ENCODE measurements at regions not wholly inside any gene's neighbourhood (a gene's known extent, or its start where the extent isn't known, plus 50 kb on each side); places are given as distances from the start of the nearest gene placed in this dataset.

- WGBS, 2 donors: 22 to 40% methylated on average over 15 of the region's 15 CpGs
- DNase-seq (peak; percentile 59 to 70 (median 63)), ATAC-seq (ENCODE audit: insufficient read depth, low FRiP score) (no peak)
- TF ChIP-seq, protein P1, sequence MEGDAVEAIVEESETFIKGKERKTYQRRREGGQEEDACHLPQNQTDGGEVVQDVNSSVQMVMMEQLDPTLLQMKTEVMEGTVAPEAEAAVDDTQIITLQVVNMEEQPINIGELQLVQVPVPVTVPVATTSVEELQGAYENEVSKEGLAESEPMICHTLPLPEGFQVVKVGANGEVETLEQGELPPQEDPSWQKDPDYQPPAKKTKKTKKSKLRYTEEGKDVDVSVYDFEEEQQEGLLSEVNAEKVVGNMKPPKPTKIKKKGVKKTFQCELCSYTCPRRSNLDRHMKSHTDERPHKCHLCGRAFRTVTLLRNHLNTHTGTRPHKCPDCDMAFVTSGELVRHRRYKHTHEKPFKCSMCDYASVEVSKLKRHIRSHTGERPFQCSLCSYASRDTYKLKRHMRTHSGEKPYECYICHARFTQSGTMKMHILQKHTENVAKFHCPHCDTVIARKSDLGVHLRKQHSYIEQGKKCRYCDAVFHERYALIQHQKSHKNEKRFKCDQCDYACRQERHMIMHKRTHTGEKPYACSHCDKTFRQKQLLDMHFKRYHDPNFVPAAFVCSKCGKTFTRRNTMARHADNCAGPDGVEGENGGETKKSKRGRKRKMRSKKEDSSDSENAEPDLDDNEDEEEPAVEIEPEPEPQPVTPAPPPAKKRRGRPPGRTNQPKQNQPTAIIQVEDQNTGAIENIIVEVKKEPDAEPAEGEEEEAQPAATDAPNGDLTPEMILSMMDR (IDR thresholded peaks at IDR 0.05; ENCODE audit: control extremely low read depth, extremely low read depth): no peak
- H3K9me3 ChIP-seq (ENCODE audit: control insufficient read depth in 4 of 4, insufficient read depth in 3 of 4, low read length in 3 of 4): no peaks in the 10 kb centered on the region
- no peak overlapping the region for H3K27ac ChIP-seq (ENCODE audit: low read depth in 1 of 2, low read length in 1 of 2)
- peaks cover 0 to 44% (median 5%) of the 10 kb centered on the region in 5 donors for H3K4me1 ChIP-seq (ENCODE audit: control insufficient read depth in 5 of 5, insufficient read depth in 5 of 5, low read length in 5 of 5)
- no peak overlapping the region for H3K9ac ChIP-seq (ENCODE audit: insufficient read depth in 1 of 2, low read length in 2 of 2)
- no peak overlapping the region for H3K4me3 ChIP-seq
- H3K27me3 ChIP-seq (ENCODE audit: control insufficient read depth in 3 of 3, insufficient read depth in 3 of 3, low read length in 2 of 3): no peaks in the 10 kb centered on the region
- H3K36me3 ChIP-seq (ENCODE audit: control insufficient read depth in 4 of 4, insufficient read depth in 4 of 4, low read length in 4 of 4): no peaks in the 10 kb centered on the region
These were observed 328.3 kb upstream of the DIO3 start for GRCh38 chr14:101233021-101233366.

GRCh38 chr14:101233391-101233790 is 327.9 kb upstream of the DIO3 start:
- Histone ChIP-seq H3K4me3 (no peak overlapping the region), H3K27ac (ENCODE audit: low read depth in 1 of 2, low read length in 1 of 2) (no peak overlapping the region), H3K36me3 (ENCODE audit: control insufficient read depth in 4 of 4, insufficient read depth in 4 of 4, low read length in 4 of 4) (no peaks in the 10 kb centered on the region), H3K27me3 (ENCODE audit: control insufficient read depth in 3 of 3, insufficient read depth in 3 of 3, low read length in 2 of 3) (no peaks in the 10 kb centered on the region), H3K9ac (ENCODE audit: insufficient read depth in 1 of 2, low read length in 2 of 2) (no peak overlapping the region), H3K4me1 (ENCODE audit: control insufficient read depth in 5 of 5, insufficient read depth in 5 of 5, low read length in 5 of 5) (peaks cover 0 to 40% (median 5%) of the 10 kb centered on the region in 5 donors), H3K9me3 (ENCODE audit: control insufficient read depth in 4 of 4, insufficient read depth in 3 of 4, low read length in 3 of 4) (no peaks in the 10 kb centered on the region)
- 71% methylated on average over 12 of the region's 12 CpGs for WGBS, 2 donors
- no peak for ATAC-seq (ENCODE audit: insufficient read depth, low FRiP score)
- TF ChIP-seq, protein P1 (IDR thresholded peaks at IDR 0.05; ENCODE audit: control extremely low read depth, extremely low read depth): no peak
- no peak for DNase-seq

DNA sequence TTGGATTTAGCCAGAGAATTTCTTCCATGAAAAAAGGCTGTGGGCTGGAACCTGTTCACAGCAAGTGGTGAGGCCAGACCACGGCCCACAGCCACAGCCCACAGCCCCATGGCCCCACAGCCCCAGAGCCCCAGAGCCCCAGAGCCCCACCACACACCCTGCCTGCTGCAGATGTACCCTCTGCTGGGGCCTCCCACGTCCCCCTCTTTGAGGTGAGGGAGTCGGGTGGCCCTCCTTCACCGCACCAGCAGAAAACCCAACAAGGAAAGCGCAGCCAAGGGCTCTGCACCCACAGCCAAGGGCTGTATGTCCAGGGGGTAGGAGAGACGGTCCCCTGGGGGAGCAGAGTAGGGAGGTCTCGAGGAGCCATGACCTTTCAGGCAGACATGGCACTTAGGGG is 327.5 kb upstream of the DIO3 start:
- ATAC-seq (ENCODE audit: insufficient read depth, low FRiP score): no peak
- H3K27me3 ChIP-seq (ENCODE audit: control insufficient read depth in 3 of 3, insufficient read depth in 3 of 3, low read length in 2 of 3): no peaks in the 10 kb centered on the region
- WGBS, 2 donors: 61 to 71% methylated on average over 7 of the region's 7 CpGs
- no peak overlapping the region for H3K27ac ChIP-seq (ENCODE audit: low read depth in 1 of 2, low read length in 1 of 2)
- H3K4me1 ChIP-seq (ENCODE audit: control insufficient read depth in 5 of 5, insufficient read depth in 5 of 5, low read length in 5 of 5): peaks cover 0 to 36% (median 5%) of the 10 kb centered on the region in 5 donors
- no peaks in the 10 kb centered on the region for H3K9me3 ChIP-seq (ENCODE audit: control insufficient read depth in 4 of 4, insufficient read depth in 3 of 4, low read length in 3 of 4)
- TF ChIP-seq, protein P1 (IDR thresholded peaks at IDR 0.05; ENCODE audit: control extremely low read depth, extremely low read depth): no peak
- H3K36me3 ChIP-seq (ENCODE audit: control insufficient read depth in 4 of 4, insufficient read depth in 4 of 4, low read length in 4 of 4): no peaks in the 10 kb centered on the region
- peak in 1 of 3 donors; percentile 11 for DNase-seq
- no peak overlapping the region for H3K9ac ChIP-seq (ENCODE audit: insufficient read depth in 1 of 2, low read length in 2 of 2)
- no peak overlapping the region for H3K4me3 ChIP-seq

- H3K9ac ChIP-seq (ENCODE audit: insufficient read depth in 1 of 2, low read length in 2 of 2): no peak overlapping the region
- H3K27me3 ChIP-seq (ENCODE audit: control insufficient read depth in 3 of 3, insufficient read depth in 3 of 3, low read length in 2 of 3): no peaks in the 10 kb centered on the region
- H3K27ac ChIP-seq (ENCODE audit: low read depth in 1 of 2, low read length in 1 of 2): no peak overlapping the region
- TF ChIP-seq, protein P1 (IDR thresholded peaks at IDR 0.05; ENCODE audit: control extremely low read depth, extremely low read depth): no peak
- 82 to 85% methylated on average over 22 to 23 of the region's 23 CpGs for WGBS, 2 donors
- H3K9me3 ChIP-seq (ENCODE audit: control insufficient read depth in 4 of 4, insufficient read depth in 3 of 4, low read length in 3 of 4): no peaks in the 10 kb centered on the region
- H3K4me3 ChIP-seq: no peak overlapping the region
- no peaks in the 10 kb centered on the region for H3K36me3 ChIP-seq (ENCODE audit: control insufficient read depth in 4 of 4, insufficient read depth in 4 of 4, low read length in 4 of 4)
- ATAC-seq (ENCODE audit: insufficient read depth, low FRiP score) (no peak), DNase-seq (peak in 1 of 3 donors; percentile 16)
- H3K4me1 ChIP-seq (ENCODE audit: control insufficient read depth in 5 of 5, insufficient read depth in 5 of 5, low read length in 5 of 5): peaks cover 0 to 32% (median 5%) of the 10 kb centered on the region in 5 donors
These were observed 326.9 kb upstream of the DIO3 start for GRCh38 chr14:101234244-101234937.
